T-helper 2 cell treated with Interferon-gamma antibody and Interleukin-4, amounts not matched to agents 5 μg/mL and 100 μg/mL, for 36 hours (primary cell): ENCODE measurements at regions not wholly inside any gene's neighbourhood (a gene's known extent, or its start where the extent isn't known, plus 50 kb on each side); places are given as distances from the start of the nearest gene placed in this dataset.

Experiments
- DNase-seq: peaks from one replicate; pipeline ENCODE4 v3.0.0; 2021; ENCODE audit warnings: low spot score
- H3K27ac Mint-ChIP-seq: one replicate; pipeline ENCODE4 v1.8.0; 2021; ENCODE audit warnings: mild to moderate bottlenecking, mixed read lengths
- H3K27me3 Mint-ChIP-seq: one replicate; pipeline ENCODE4 v1.8.0; 2021; ENCODE audit warnings: low read depth, mixed read lengths
- H3K36me3 Mint-ChIP-seq: one replicate; pipeline ENCODE4 v1.8.0; 2021; ENCODE audit warnings: low read depth, mixed read lengths
- H3K4me1 Mint-ChIP-seq: one replicate; pipeline ENCODE4 v1.8.0; 2021; ENCODE audit warnings: low read depth, mixed read lengths
- H3K4me3 Mint-ChIP-seq: one replicate; pipeline ENCODE4 v1.8.0; 2022; ENCODE audit warnings: mild to moderate bottlenecking, moderate library complexity, mixed read lengths
- H3K9me3 Mint-ChIP-seq: one replicate; pipeline ENCODE4 v1.8.0; 2021; ENCODE audit warnings: mixed read lengths

DNA sequence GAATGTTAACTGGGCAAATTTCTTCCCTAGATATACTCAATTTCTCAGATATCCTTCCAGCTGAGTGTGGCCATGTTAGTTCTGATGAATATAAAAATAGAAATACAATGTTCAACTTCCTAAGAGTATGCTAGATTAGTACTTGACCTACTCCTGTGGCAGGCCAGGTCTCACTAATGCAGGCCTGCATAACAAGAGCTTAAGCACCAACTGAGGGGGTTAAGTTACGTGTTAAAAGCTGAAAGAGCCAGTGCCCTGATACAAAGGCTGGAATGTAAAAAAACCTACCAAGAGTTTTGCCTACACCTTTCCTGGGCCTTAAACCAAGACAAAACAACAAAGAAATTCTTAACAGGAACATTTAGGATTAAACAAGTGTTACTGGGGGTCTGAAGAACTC is 102.8 kb downstream of the MRPS30 start:
- Mint-ChIP-seq H3K4me1 (no peaks in the 10 kb centered on the region), H3K27me3 (no peaks in the 10 kb centered on the region), H3K4me3 (no peak overlapping the region), H3K27ac (no peak overlapping the region), H3K36me3 (no peaks in the 10 kb centered on the region), H3K9me3 (no peaks in the 10 kb centered on the region)
- DNase-seq = no peak

DNA sequence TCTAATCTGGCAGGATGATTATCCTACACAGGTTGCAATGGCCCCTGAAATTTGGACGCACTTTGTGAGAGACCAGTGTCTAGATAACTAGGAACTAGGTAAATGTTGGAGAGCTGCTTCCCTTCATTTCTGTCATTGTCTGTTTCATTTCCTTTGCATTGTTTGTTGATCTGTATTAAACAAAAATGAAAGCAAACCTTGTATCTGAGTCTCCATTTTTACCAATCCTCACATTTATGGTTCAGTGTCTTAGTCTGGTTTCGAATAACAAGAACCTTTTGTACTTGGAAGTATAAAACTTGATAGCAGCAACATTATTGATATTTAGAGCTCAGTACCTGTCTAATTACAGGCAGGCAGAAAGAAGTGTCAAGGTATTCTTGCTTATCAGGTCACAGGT is 105.5 kb downstream of the MRPS30 start:
- no peaks in the 10 kb centered on the region for H3K36me3 Mint-ChIP-seq
- no peak overlapping the region for H3K27ac Mint-ChIP-seq
- H3K4me1 Mint-ChIP-seq = no peaks in the 10 kb centered on the region
- H3K4me3 Mint-ChIP-seq = no peak overlapping the region
- H3K27me3 Mint-ChIP-seq = no peaks in the 10 kb centered on the region
- H3K9me3 Mint-ChIP-seq = no peaks in the 10 kb centered on the region
- no peak for DNase-seq

DNA sequence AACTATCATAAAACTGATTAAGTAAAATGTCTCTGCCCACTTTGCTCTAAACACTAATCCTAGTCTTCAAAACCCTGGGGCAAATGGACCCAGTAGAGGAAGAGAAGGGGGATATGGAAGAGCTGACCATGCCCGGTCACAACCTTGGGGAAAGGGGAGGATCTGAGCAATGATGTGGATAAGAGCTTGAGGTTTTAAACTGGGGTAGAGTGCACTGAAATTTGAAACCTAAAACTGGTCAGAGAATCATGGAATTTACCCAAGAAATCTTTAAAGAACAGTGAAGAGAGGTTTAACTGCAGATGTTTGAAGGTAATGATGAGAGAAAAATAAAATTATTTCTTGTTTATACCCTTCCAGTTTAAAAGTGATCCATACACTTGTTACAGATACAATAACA is 110.8 kb downstream of the MRPS30 start:
- Mint-ChIP-seq H3K4me1 (no peaks in the 10 kb centered on the region), H3K27ac (no peak overlapping the region), H3K27me3 (no peaks in the 10 kb centered on the region), H3K9me3 (no peaks in the 10 kb centered on the region), H3K4me3 (no peak overlapping the region), H3K36me3 (no peaks in the 10 kb centered on the region)
- no peak for DNase-seq

DNA sequence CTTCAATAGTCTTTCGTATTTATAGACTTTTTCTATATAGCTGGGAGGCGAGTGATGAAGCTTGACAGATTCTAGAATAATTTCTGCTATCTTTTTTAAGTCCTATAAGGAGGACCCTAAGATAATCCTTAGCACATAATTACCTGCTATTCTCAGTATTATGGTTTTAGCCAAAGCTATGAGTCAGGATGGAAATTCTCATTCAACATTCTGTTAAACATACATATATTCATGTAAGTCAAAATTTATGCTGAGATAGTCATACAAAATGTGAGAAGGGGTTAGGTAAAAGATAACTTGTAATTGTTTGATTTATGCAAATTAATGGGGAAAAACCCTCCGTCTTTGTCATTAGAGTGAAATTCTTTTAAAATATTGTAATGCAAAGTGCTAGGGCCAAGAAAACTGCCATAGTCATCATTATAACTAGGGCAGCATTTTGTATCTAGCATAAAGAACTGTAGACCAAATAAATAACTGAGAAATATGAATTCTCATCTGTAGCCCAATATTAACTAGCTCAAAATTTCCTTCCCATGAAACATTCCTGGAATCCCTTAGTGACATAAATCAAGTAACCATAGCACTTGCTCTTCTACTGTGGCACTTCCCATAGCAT is 118.5 kb downstream of the MRPS30 start:
- Mint-ChIP-seq H3K27me3 (no peaks in the 10 kb centered on the region), H3K36me3 (no peaks in the 10 kb centered on the region), H3K4me1 (no peaks in the 10 kb centered on the region), H3K9me3 (peaks cover 5% of the 10 kb centered on the region), H3K27ac (no peak overlapping the region), H3K4me3 (no peak overlapping the region)
- no peak for DNase-seq

DNA sequence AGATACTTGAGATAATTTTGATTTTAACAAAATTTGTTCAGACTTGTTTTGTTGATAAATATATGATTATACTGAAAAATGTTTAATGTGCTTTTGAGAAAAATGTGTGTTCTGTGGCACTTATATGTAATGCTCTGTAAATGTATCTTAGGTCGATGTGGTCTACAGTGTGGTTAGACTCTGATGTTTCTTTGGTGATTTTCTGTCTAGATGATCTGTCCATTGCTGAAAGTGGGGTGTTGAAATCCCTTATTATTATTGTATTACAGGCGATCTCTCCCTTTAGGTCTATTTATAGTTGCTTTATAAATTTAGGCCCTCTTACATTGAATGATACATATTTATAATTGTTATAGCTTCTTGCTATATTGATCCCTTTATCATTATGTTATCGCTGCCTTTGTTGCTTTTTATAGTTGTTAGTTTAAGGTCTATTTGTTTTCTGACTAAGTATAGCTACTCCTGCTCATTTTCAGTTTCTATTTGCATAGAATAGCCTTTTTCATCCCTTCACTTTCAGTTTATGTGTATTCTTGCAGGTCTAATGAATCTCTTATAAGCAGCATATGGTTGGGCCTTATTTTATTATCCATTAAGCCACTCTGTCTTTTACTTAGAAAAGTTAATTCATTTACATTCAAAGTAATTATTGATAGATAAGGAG is 124.3 kb downstream of the MRPS30 start:
- Mint-ChIP-seq H3K36me3 (no peaks in the 10 kb centered on the region), H3K9me3 (no peaks in the 10 kb centered on the region), H3K4me1 (peaks cover 7% of the 10 kb centered on the region), H3K27me3 (no peaks in the 10 kb centered on the region), H3K27ac (no peak overlapping the region), H3K4me3 (no peak overlapping the region)
- DNase-seq = no peak

DNA sequence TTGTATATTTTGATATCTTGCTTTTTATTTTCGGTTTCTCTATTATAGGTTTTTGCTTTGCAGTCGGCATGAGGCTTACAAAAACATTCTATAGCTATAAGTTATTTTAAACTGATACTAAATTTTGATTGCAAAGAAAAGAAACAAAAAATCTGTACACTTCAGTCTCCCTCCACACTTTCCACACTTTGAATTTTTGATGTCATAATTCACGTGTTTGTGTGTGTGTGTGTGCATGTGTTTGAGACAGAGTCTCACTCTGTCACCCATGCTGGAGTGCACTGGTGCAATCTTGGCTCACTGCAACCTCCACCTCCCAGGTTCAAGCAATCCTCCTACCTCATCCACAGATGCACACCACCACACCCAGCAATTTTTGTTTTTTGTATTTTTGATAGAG is 124.9 kb downstream of the MRPS30 start:
- peaks cover 7% of the 10 kb centered on the region for H3K4me1 Mint-ChIP-seq
- no peak overlapping the region for H3K27ac Mint-ChIP-seq
- DNase-seq = no peak
- H3K9me3 Mint-ChIP-seq = no peaks in the 10 kb centered on the region
- H3K4me3 Mint-ChIP-seq = no peak overlapping the region
- no peaks in the 10 kb centered on the region for H3K36me3 Mint-ChIP-seq
- H3K27me3 Mint-ChIP-seq = no peaks in the 10 kb centered on the region

DNA sequence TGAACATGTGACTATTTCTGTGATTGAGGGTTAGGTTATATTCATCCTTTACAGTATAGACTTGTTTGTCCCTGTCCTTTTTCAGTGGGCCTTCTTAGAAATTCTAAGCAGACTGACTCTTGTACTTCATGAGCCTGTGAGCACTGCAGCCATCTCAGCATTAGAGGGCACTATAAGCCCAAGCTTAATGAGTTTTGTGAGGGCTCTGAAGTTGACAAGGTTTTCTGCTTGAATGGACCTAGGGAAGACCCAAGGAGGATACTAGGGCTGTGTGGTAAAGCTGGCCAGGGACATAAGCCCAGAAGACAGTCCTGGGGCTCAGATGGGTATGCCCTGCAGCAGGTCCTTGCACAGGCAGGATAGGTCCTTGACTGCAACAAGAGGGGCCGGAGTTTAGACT is 126.5 kb downstream of the MRPS30 start:
- no peaks in the 10 kb centered on the region for H3K36me3 Mint-ChIP-seq
- peaks cover 7% of the 10 kb centered on the region for H3K4me1 Mint-ChIP-seq
- no peak overlapping the region for H3K27ac Mint-ChIP-seq
- no peak for DNase-seq
- no peaks in the 10 kb centered on the region for H3K27me3 Mint-ChIP-seq
- peaks cover 6% of the 10 kb centered on the region for H3K9me3 Mint-ChIP-seq
- no peak overlapping the region for H3K4me3 Mint-ChIP-seq

DNA sequence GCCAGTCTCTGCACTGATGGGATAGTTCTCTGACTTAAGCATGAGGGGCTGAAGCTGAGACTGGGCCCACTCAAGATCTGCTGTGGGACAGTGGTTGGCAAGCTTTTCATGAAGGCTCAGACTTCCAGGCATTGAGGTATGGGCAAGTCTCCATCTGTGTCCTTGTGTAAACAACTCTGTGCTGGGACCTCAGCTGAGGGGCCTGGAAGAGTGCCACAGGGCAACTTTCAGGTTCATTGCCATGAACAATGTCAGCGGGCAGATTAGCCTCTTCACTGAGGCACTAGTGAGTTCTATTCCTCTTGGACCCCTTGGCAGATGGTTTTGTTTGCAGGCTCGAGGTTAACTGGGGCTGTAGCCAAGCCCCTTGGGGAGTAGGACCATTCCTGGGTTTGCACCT is 127.1 kb downstream of the MRPS30 start:
- H3K27me3 Mint-ChIP-seq = no peaks in the 10 kb centered on the region
- H3K9me3 Mint-ChIP-seq = peaks cover 6% of the 10 kb centered on the region
- H3K27ac Mint-ChIP-seq = no peak overlapping the region
- H3K4me1 Mint-ChIP-seq = peaks cover 7% of the 10 kb centered on the region
- no peak for DNase-seq
- no peaks in the 10 kb centered on the region for H3K36me3 Mint-ChIP-seq
- H3K4me3 Mint-ChIP-seq = no peak overlapping the region

DNA sequence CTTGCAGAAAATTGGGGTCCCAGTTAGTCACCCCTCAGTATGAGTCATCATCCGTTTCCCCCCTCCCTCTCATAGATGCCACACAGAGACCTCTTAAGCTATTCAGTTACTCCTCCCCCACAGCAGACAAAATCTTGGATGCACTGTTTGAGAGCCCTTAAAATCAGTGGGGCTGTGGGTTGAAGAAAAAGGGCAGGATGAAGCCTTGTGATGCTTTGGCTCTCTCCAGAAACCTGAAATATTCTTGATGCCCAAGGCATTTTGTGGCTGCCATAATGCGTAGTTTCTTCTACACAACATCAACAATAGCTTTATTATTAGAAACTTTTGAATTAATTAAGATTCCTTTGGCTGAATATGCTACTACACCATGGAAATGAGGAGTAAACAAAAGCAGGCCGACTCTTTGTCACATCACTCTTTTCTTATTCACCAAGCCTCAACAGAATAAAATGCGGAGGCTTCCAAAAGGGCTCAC is 133.8 kb downstream of the MRPS30 start:
- no peak overlapping the region for H3K4me3 Mint-ChIP-seq
- no peak overlapping the region for H3K27ac Mint-ChIP-seq
- H3K36me3 Mint-ChIP-seq = no peaks in the 10 kb centered on the region
- H3K9me3 Mint-ChIP-seq = peaks cover 6% of the 10 kb centered on the region
- no peak for DNase-seq
- H3K4me1 Mint-ChIP-seq = peaks cover 2% of the 10 kb centered on the region
- H3K27me3 Mint-ChIP-seq = no peaks in the 10 kb centered on the region

DNA sequence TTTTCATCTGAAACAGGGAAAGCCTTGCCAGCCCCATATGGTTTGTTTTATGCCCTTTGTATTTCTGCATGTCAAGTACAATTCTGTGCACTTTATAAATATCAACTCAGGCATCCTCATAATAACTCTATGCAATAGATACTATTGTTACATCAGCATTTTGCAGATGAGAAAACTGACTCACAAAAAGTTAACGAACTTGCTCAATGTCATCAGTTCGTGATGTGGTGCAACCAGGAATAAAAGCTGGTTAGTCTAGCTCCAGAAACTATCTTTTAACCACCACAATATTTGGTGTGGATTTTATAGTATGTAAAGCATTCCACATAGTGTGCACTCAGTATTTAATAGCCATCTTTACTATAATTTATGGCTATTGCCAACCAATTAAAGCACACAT is 134.9 kb downstream of the MRPS30 start:
- no peak for DNase-seq
- Mint-ChIP-seq H3K36me3 (no peaks in the 10 kb centered on the region), H3K9me3 (peaks cover 6% of the 10 kb centered on the region)

DNA sequence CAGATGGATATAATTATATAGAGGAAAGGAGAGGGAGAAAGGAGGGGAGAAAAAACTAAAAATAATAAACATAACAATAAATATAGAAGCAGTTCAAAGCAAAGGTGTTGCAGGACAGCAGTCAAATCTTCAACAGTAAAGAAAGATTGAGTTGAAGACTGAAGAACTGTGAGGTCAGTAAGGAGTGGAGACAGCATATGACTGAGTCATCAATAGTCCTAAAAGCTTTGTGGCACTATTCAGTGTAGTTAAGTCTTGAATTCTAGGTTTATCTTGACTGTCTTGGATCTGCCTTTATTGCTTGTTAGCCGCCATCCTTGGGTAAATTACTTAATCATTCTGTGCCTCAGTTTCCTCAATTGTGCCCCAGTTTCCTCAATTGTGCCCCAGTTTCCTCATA is 137.0 kb downstream of the MRPS30 start:
- H3K4me1 Mint-ChIP-seq = peaks cover 2% of the 10 kb centered on the region
- no peaks in the 10 kb centered on the region for H3K36me3 Mint-ChIP-seq
- H3K27ac Mint-ChIP-seq = no peak overlapping the region
- H3K4me3 Mint-ChIP-seq = no peak overlapping the region
- no peaks in the 10 kb centered on the region for H3K27me3 Mint-ChIP-seq
- DNase-seq = no peak
- no peaks in the 10 kb centered on the region for H3K9me3 Mint-ChIP-seq

More for the DNA sequence above, 134.9 kb downstream of the MRPS30 start:
- H3K27ac Mint-ChIP-seq = no peak overlapping the region
- no peaks in the 10 kb centered on the region for H3K27me3 Mint-ChIP-seq
- peaks cover 2% of the 10 kb centered on the region for H3K4me1 Mint-ChIP-seq
- no peak overlapping the region for H3K4me3 Mint-ChIP-seq

DNA sequence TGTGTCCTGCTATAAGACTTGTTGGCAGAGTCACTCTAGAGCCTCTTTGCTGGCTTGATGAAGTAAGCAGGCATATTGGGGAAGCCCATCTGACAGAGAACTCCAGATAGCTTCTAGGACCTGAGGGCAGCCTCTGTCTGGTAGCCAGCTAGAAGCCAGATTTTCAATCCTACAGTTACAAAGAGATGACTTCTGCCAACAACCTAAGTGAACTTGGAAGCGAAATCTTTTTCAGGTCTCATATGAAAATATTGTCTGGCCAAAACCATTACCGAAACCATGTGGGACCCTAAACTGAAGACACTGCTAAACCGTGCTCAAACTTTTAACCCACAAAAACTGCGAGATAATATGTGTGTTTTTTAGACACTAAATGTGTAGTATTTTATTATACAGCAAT is 140.9 kb downstream of the MRPS30 start:
- no peak overlapping the region for H3K27ac Mint-ChIP-seq
- H3K36me3 Mint-ChIP-seq = no peaks in the 10 kb centered on the region
- H3K4me3 Mint-ChIP-seq = no peak overlapping the region
- H3K9me3 Mint-ChIP-seq = no peaks in the 10 kb centered on the region
- H3K4me1 Mint-ChIP-seq = no peaks in the 10 kb centered on the region
- H3K27me3 Mint-ChIP-seq = no peaks in the 10 kb centered on the region
- DNase-seq = no peak

DNA sequence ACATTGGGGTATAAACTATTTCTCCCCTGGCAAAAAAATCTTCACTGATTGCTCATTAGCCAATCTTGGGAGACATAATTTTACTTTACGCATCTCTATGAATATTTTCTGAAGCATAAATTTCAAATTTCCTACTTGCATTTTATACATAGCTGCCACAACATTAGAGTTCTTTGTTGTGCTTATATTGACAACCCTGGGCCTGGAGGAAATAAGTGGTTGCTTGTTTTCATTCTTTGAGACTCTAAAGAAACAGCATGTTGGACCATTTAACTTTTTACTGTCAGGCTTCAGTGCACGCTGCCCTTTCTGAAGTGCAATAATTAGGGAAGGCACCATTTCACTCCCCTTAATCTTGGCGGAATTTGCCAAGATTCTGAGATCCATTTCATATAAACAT is 142.6 kb downstream of the MRPS30 start:
- Mint-ChIP-seq H3K27me3 (no peaks in the 10 kb centered on the region), H3K27ac (no peak overlapping the region)
- no peak for DNase-seq

DNA sequence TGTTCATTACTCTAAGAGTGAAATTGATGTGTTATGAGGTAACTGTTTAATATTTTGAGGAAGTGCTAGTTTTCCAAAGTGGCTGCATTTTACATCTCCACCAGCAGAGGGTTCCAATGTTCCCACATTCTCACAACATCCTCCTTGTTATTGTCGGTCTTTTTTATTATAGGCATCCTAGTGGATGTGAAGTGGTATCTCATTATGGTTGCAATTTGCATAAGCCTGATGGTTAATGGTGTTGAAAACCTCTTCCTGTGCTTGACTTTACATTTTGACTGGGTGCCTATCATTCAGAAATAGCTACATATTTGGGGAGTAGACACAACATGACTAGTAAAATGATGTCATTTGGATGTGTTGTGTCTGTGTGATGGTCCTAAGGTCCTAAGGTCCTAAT is 143.6 kb downstream of the MRPS30 start:
- no peaks in the 10 kb centered on the region for H3K4me1 Mint-ChIP-seq
- H3K4me3 Mint-ChIP-seq = no peak overlapping the region
- H3K27me3 Mint-ChIP-seq = no peaks in the 10 kb centered on the region
- H3K9me3 Mint-ChIP-seq = no peaks in the 10 kb centered on the region
- no peak overlapping the region for H3K27ac Mint-ChIP-seq
- H3K36me3 Mint-ChIP-seq = no peaks in the 10 kb centered on the region
- no peak for DNase-seq

More for the DNA sequence above, 142.6 kb downstream of the MRPS30 start:
- Mint-ChIP-seq H3K36me3 (no peaks in the 10 kb centered on the region), H3K4me3 (no peak overlapping the region), H3K4me1 (no peaks in the 10 kb centered on the region), H3K9me3 (no peaks in the 10 kb centered on the region)

DNA sequence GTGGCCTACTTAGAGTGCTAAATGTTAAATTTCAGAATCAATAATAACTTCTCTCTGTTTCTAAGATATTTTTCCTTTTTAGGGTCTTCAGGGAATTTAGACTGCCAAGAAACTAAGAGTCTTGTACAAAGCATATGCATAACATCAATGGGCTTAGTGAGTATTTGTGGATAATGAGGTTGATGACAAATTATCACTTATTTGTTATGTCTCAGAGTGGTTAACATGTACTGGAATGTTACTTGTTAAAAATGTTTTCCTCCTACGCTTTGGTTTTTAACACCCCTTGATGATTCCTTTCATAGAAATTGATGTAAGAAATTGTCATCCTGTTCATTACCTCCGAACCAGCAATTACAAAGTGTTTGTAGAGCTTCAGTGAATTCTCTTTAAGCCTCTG is 144.3 kb downstream of the MRPS30 start:
- no peaks in the 10 kb centered on the region for H3K36me3 Mint-ChIP-seq
- H3K4me3 Mint-ChIP-seq = no peak overlapping the region
- no peak for DNase-seq
- H3K9me3 Mint-ChIP-seq = no peaks in the 10 kb centered on the region
- no peaks in the 10 kb centered on the region for H3K4me1 Mint-ChIP-seq
- H3K27ac Mint-ChIP-seq = no peak overlapping the region
- H3K27me3 Mint-ChIP-seq = no peaks in the 10 kb centered on the region
